Neural cell (in vitro differentiated cells): ENCODE measurements at regions not wholly inside any gene's neighbourhood (a gene's known extent, or its start where the extent isn't known, plus 50 kb on each side); places are given as distances from the start of the nearest gene placed in this dataset.

Experiments used
- CTCF ChIP-seq: fragments of 450-650 bp; IDR thresholded peaks from 2 replicates; pipeline ENCODE4 v1.5.1; 2014; ENCODE audit warnings: antibody characterized with exemption, mild to moderate bottlenecking, moderate library complexity; ENCODE audit not compliant: poor library complexity, severe bottlenecking
- EP300 ChIP-seq: fragments of 450-650 bp; conservative IDR thresholded peaks from 2 replicates; pipeline ENCODE4 v1.6.1; 2014; ENCODE audit warnings: antibody characterized with exemption, mild to moderate bottlenecking, moderate library complexity; ENCODE audit not compliant: poor library complexity, severe bottlenecking
- EZH2 ChIP-seq: fragments of 200-600, 300-800 bp; shearing (Covaris generic), sonication (generic); IDR thresholded peaks from 2 replicates; pipeline ENCODE4 v1.6.1; 2014; ENCODE audit warnings: antibody characterized with exemption, low read length, borderline replicate concordance, mild to moderate bottlenecking; ENCODE audit not compliant: insufficient read depth, poor library complexity, severe bottlenecking
- MXI1 ChIP-seq: fragments of 450-650 bp; conservative IDR thresholded peaks from 2 replicates; pipeline ENCODE4 v1.6.1; 2014; ENCODE audit warnings: antibody characterized with exemption, mild to moderate bottlenecking; ENCODE audit not compliant: poor library complexity, severe bottlenecking
- POLR2AphosphoS5 ChIP-seq: IDR thresholded peaks from 2 replicates; pipeline ENCODE4 v1.6.1; 2012
- RAD21 ChIP-seq: fragments of 450-650 bp; conservative IDR thresholded peaks from 2 replicates; pipeline ENCODE4 v1.6.1; 2014; ENCODE audit warnings: antibody characterized with exemption, mild to moderate bottlenecking, moderate library complexity
- TAF1 ChIP-seq: IDR thresholded peaks from 2 replicates; pipeline ENCODE4 v1.6.1; 2012; ENCODE audit warnings: low read depth

- TF ChIP-seq CTCF (no peak), EZH2 (no peak), EP300 (no peak), MXI1 (no peak), POLR2AphosphoS5 (no peak), RAD21 (no peak), TAF1 (no peak)
These were observed 56.1 kb downstream of the MAGEB17 start for GRCh38 chrX:16223385-16223784.
